GM12875 (cell line): ENCODE measurements at regions not wholly inside any gene's neighbourhood (a gene's known extent, or its start where the extent isn't known, plus 50 kb on each side); places are given as distances from the start of the nearest gene placed in this dataset.
"Not testable (repeated sequence)": the region's sequence is repeated elsewhere in the genome, so short reads cannot be mapped to it uniquely, and the experiment has no call there.

ENCODE experiments used
- H3K4me3 ChIP-seq: one replicate; pipeline ENCODE4 v1.5.1; 2011; ENCODE audit warnings: low read depth, low read length, control low read depth
- TF ChIP-seq, protein P1 (sequence below): IDR thresholded peaks from 2 replicates; pipeline ENCODE4 v1.5.1; 2011; ENCODE audit warnings: low read depth, mild to moderate bottlenecking, control low read depth, inconsistent platforms, low read length, moderate library complexity, borderline replicate concordance; ENCODE audit not compliant: insufficient read depth

DNA sequence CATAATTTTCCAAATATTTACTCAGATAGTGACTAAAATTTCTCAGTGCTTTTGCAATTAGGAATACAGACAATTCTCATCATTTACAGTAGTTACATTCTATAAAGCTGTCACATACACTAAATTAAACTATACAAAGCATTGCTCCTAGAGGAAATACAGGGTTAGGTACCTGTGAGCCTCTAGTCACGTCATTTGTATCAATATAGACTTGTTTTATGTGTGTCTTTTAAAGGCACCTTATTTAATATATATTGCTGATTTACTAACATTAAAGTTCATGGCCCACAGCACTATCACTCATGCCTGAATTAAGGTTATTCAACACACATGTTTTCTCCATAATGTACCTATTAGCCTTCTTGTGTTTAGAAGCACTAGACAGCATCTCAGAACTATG lies 78.7 kb downstream of the PABPC4L start:
- TF ChIP-seq, protein P1, sequence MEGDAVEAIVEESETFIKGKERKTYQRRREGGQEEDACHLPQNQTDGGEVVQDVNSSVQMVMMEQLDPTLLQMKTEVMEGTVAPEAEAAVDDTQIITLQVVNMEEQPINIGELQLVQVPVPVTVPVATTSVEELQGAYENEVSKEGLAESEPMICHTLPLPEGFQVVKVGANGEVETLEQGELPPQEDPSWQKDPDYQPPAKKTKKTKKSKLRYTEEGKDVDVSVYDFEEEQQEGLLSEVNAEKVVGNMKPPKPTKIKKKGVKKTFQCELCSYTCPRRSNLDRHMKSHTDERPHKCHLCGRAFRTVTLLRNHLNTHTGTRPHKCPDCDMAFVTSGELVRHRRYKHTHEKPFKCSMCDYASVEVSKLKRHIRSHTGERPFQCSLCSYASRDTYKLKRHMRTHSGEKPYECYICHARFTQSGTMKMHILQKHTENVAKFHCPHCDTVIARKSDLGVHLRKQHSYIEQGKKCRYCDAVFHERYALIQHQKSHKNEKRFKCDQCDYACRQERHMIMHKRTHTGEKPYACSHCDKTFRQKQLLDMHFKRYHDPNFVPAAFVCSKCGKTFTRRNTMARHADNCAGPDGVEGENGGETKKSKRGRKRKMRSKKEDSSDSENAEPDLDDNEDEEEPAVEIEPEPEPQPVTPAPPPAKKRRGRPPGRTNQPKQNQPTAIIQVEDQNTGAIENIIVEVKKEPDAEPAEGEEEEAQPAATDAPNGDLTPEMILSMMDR: no peak
- H3K4me3 ChIP-seq: no peak overlapping the region

DNA sequence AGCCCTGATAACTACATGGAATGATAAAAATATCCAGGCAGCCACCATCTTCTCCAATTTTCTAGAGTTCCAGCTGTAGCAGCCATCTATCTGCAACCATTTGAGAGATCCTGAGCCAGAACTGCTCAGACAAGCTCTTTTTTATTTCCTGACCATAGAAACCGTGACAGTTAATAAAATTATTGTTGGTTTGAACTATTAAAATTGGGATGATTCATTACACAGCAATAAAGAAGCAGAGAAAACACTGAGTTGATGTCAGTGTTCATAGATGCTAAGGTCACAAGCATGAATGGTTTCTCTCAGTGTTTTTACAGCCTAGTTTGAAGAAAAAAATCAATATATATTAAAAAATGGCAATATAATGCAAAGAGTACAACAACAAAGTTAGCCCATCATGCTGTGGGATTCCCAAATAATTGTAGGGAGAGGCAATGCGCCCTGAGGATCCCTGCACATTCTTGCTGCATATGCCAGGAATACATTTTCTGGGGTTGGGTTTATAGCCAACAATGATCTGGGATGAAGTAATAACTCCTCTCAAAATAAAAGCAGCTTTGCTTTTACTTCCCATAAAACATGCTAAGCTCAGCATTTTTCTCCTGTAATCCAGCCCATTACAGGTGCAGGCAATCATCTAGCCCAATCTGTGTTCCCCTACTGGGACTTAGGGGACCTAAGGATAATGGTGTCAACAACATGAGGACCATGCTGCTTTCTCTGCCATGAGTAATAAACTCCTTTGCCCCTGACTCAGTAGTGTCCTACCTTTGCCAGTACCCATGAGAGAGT lies 84.0 kb downstream of the PABPC4L start:
- no peak overlapping the region for H3K4me3 ChIP-seq
- TF ChIP-seq, protein P1: no peak

DNA sequence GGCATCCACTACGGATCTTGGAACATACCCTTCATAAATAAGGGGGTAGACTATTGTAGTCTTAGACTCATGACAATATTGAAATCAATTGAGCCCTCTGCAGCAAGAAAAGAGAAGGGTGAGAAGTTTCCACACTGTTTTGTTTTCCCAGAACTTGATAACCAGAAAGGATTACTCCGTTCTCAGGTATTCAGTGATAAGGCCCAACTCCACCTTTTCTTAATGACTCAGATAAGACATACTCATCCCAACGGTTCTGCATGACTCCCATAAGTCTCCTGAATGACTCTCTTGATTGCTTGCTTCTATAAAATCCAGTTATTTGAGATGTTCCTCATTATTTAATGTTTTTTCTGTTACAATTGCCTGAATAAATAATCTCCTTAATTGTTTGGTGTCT lies 111.7 kb downstream of the PABPC4L start:
- TF ChIP-seq, protein P1: no peak
- H3K4me3 ChIP-seq: no peak overlapping the region

- TF ChIP-seq, protein P1: no peak
- no peak overlapping the region for H3K4me3 ChIP-seq
Measured at GRCh38 chr4:134085496-134085895, 116.1 kb downstream of the PABPC4L start.

DNA sequence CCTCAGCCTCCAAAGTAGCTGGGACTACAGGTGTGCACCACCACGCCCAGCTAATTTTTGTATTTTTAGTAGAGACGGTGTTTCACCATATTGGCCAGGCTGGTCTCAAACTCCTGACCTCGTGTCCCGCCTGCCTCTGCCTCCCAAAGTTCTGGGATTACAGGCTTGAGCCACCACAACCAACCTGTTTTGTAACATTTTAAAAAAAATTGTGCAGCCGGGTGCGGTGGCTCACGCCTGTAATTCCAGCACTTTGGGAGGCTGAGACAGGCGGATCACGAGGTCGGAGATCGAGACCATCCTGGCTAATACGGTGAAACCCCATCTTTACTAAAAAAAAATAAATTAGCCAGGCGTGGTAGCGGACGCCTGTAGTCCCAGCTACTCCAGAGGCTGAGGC lies 122.5 kb downstream of the PABPC4L start:
- not testable (repeated sequence) for H3K4me3 ChIP-seq

GRCh38 chr4:134078230-134078914 lies 123.2 kb downstream of the PABPC4L start:
- no peak overlapping the region for H3K4me3 ChIP-seq
- TF ChIP-seq, protein P1: no peak

DNA sequence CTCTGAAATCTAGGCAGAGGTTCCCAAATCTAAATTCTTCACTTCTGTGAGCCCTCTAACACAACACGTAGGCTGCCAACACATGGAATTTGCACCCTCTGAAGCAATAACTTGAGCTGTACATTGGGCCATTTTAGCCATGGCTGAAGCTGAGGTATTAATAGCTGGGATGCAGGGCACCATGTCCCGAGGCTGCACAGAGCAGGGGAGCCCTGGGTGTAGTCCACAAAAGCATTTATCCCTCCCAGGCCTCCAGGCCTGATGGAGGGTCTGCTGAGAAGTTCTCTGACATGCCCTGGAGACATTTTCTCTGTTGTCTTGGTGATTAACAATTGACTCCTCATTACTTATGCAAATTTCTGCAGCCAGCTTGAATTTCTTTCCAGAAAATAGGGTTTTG lies 127.9 kb downstream of the PABPC4L start:
- no peak overlapping the region for H3K4me3 ChIP-seq
- TF ChIP-seq, protein P1: no peak

DNA sequence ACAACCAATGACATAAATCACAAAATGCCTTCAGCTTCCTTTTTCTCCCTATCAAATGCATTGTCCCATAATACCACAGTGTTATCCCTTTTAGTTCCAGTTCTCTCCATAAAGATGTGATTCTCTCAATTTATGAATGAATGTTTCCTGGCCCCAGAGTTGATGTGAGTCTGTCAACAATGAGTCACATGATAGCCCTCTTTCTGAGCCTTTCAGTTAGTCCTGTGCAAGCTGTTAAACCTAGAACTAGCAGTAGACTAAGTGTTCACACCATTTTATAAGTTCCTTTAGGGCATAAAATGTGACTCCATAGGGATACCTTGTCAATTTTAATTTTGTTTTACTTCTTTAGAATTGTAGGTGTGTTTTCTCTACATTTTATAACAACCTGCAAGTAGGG lies 129.5 kb downstream of the PABPC4L start:
- H3K4me3 ChIP-seq: no peak overlapping the region
- TF ChIP-seq, protein P1: no peak
